GDM1 (cell line): ENCODE measurements at regions not wholly inside any gene's neighbourhood (a gene's known extent, or its start where the extent isn't known, plus 50 kb on each side); places are given as distances from the start of the nearest gene placed in this dataset.
"Not testable (repeated sequence)": the region's sequence is repeated elsewhere in the genome, so short reads cannot be mapped to it uniquely, and the experiment has no call there.

Experiments
- DNase-seq: peaks from one replicate; lab custom pipeline; 2025; lab: John Stamatoyannopoulos, UW

DNA sequence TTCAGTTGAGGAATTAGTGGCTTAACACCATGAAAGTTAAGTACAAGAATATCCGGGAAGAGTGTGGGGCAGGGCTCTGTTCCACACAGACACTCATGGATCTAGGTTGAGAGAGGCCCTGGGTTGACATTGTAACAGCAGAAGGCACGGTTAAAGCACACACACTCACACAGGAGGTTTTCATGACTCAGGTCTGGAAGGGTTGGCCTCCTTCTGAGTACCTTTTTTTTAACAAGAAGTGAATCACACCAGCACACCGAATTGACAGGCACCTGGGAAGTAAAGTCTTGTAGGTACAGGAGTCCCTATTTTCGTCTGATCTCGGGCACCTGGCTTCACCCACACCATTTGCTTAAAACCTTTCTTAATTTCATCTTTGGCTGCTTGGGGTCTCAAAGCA lies 509.4 kb upstream of the ADARB2 start:
- no peak for DNase-seq

DNA sequence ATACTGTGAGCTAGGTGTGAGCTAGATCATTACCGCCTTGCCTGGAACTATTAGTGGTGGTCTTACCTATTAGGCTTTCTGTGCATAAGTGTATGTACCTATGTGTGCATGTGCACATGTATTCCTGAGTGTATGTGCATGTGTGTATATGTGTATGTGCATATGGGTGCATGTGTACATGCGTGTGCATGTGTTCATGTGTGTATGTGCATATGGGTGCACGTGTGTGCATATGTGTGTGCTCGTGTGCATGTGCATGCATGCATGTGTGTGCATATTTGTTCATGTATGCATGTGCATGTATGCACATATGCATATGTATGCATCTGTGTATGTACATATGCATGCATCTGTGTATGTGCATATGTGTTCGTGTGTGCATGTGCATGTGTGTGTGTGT lies 508.3 kb upstream of the ADARB2 start:
- DNase-seq = no peak

DNA sequence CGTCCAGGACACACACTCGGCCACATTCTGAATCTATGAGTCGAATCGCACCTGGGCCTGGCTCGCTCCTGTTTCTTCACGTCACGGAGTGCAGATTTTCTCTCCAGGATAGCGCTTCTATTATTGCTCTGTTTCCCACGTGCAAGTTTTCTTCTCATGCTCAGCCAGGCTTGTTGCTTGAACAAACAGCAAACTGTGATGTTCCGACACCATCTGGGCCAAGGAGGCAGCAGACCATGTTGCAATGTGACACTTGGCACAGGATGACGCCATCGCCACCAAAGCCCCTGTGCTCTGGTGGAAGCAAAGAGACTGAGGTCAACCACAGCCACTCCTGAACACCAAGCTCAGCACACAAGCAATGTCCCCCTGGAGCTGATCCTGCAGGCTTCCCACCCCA lies 507.1 kb upstream of the ADARB2 start:
- no peak for DNase-seq

DNA sequence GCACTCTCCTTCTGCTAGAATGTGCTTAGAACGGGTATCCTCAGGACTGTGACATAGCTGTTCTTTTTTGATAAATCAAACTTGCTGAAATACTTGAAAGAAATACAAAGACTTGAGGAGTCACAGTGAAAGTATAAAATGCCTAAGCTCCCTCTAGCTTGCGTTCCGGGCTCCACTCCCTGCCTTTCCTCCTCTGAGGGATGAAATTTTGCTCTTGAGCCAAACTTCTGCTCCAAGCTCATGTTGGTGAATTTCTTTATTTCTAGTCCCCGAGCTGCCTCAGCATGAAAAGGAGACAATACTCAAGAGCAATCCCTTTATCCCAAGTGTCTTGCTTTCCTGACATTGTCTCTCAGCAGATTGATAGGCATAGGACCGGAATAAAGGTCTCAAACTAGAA lies 499.6 kb upstream of the ADARB2 start:
- DNase-seq = no peak

DNA sequence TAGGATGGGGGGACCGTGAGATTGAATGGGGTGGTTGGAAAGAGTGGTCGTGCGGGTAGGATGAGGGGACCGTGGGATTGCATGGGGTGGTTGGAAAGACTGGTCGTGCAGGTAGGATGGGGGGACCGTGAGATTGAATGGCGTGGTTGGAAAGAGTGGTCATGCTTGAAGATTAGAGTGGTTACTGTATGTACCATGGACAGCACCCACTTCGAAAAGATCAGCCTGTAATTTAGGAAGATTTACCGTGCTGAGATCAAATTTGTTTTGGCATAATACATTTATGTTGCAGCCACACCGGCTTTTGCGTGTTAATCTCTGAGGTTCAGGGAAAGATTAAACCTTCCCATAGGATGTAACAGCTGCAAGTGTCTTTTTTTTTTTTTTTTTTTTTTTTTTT lies 495.2 kb upstream of the ADARB2 start:
- DNase-seq = no peak

DNA sequence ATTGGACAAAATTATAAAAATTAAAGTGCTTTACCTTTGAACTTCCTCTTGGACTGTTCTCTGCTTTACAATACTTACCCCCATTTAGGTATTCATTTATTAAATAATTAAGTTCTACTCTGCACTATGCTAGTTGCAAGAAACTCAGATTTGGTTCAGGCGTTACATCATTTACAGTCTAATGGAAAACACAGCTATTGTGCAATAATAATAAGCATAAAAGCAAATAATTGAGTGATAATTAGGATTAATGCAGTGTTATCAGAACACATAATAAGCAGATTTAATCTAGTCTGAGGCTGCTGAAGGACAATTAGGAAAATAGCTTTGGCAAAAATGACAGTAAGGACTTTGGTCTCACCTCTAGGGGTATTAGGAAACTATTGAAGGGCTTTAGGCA lies 493.2 kb upstream of the ADARB2 start:
- no peak for DNase-seq

DNA sequence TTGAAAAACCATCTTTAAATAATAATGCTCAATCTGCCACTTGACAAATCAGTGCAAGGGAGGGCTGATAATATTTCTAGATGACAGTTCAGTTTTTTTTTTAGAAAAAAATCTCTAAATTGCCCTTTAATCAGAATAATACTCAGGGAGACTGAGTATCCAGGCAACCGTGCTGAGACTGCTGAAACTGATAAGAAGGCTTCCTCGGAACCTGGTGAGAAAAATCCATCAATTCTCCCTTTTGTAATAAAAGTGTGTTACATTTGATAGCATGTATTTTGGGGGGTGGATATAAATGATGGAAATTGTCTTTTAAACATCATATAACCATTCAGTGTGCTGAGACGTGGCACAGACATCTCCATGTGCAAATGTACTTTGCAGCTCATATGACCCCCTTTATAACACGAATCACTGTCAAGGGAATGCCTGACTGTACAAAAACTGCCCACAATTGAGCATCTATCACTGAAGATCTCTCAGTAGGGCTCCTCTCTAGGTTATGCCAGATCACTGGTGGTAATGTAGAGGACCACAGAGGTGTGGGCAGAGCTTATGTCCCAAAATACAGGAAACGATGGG lies 491.1 kb upstream of the ADARB2 start:
- DNase-seq = no peak

DNA sequence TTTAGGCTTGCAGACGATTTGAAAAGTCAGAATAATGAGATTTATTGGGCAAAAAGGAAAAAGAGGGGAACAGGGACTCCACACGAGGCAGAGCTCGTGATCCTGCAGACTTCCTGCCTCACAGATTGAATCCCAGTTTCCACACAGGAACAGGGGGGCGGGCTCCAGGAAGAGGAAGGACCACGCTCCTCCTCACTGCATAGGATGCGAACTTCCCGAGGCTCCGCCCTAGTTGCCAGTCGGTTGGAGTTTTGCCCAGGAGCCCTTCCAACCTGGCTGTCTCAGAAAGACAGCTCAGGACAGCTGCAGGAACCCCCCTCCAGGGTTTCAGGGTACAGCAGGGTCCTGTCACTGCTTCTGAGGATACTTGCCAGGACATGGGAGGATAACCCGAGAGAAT lies 488.3 kb upstream of the ADARB2 start:
- DNase-seq = no peak

DNA sequence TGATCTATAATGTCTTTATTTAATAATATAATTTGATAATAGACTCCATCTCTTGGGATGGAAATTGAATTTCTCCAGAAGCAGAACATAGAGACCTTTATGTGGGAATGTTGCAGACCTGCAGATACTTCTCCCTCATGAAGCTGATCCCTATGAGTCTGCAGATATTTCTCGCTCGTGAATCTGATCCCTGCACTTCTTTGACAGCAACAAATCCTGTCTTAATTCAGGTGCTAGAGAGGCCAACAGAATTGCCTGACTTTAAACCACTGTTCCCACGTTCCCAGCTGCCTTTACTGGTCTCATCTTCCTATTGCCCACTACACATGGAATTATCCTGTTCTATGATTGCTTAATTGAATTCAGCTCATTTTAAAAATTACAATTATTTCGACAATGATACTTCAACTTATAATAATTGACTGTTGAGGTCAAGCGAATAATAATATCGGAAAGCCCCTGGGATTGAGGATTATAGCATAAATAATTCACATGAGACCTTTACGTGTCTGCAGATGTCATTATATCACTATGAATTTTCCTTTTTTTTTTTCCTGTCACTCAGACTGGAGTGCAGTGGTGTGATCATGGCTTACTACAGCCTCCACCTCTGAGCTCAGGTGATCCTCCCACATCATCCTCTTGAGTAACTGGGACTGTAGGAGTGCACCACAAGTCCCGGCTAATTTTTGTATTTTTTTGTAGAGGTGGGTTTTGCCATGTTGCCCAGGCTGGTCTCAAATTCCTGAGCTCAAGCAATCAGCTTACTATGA lies 486.4 kb upstream of the ADARB2 start:
- DNase-seq = no peak

DNA sequence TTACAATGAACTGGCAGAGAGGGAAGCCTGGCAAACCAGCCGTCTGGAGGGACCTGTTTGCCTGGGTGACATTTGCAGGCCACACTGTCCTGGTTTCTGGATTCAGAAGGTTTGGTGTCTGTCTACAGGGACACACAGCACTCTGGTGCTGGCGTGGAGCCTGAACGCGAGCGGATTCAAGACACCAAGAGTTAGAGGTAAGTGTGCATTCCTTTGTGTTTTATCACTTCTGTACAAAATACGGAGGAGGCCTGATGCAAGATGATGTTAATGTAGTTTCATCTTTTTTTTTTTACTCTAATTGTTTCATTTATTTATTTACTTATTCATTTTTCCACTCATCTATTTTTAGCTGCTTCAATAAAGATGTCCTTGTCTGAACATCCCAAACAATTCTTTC lies 485.3 kb upstream of the ADARB2 start:
- no peak for DNase-seq

DNA sequence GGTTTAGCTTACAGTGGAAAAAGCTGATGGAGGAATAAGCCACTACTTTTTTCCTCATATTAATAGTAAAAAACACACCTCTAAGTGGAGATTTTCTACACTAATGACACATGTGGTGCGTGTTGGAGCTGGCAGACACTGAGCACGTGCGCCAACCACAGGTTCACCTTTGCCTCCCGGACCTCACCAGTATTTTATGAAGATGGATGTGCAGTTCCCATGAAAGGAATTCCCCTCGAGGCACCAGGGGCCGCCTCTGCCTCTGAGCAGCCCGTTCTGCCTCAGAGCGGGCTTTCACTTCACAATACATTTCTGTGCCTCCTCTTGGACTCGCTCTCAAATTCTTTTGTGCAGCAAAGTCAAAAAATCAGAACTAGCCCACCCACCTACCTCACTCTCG lies 477.5 kb upstream of the ADARB2 start:
- no peak for DNase-seq

DNA sequence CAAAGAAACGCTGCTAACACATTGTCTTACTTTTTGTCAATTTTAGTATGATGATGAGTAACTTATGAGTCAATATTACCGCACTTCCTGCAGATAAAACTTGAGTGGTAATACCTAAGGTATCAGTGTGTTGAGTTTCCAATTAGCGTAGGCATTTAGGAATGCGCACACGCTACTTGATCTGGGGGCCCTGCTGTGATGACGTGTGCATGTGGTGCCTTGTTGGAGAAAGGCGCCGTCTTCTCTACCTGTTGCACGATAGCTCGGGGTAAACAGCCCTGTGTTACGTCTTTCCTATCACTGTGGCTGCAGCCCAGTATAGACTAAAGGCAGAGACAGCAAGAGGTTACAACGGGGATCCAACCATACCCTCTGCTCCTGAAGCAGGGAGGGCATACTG lies 476.8 kb upstream of the ADARB2 start:
- DNase-seq = no peak

DNA sequence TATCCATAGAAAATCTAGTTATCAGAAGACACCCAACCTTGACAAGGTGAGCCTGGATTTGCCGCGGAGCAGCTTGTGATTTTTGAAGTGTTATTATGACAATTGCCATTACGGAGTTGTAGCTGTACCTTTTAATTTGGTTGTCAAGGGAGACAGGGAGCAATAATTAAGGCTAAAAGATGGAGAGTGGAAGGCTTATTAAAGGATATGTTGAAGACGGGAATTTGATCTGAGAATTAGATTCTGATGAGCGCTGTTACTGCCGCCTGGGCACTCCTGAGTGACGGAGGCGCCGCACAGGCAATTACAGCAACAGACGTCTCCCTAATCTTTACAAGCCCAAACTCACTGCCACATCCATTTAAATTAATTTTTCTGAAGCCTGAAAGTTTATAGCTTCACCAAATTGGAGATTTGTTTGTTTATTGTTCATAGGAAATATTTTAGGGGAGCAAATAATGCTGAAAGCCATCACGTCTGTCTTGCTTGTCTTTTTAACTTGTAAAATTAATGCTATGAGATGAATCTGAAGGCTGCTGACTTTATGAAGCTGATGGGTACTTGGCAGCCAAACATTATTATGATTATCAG lies 475.0 kb upstream of the ADARB2 start:
- no peak for DNase-seq

DNA sequence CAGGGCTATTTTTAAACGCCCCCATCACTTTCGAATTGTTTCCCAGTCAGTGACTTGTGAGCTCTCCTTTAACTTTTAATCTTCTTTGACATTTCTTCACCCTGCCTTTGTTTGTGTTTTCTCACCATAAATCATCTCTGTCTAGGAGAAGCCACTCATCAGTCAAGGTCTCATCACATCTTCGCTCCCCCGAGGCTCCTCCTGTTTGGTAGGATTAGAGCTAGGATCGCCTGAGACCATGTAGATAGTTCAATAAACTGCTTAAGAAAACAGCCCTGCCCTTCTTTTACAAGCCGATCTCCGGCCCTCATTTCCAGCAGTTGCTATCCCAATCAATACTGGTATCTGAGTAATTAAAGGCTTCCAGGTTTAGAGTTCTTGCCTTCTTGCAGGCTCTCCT lies 472.8 kb upstream of the ADARB2 start:
- DNase-seq = no peak

DNA sequence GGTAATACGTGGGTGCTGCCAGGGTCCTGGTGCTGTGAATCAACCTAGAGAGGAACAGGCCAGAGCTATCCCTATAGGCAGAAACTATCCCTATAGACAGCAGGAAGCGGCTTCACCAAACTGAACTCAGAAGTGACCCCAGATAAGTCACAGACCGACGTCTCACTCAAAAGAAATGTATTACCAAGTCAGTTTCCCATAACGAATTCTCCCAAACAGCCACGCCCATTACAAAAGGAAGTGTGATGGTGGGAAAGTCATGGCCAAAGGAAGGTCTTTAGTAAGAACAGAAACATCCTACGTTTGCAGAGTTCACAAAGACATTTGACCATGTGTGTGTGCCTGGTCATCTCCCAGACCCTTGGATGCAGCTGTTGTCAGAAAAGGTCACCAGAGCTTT lies 470.8 kb upstream of the ADARB2 start:
- DNase-seq = no peak

DNA sequence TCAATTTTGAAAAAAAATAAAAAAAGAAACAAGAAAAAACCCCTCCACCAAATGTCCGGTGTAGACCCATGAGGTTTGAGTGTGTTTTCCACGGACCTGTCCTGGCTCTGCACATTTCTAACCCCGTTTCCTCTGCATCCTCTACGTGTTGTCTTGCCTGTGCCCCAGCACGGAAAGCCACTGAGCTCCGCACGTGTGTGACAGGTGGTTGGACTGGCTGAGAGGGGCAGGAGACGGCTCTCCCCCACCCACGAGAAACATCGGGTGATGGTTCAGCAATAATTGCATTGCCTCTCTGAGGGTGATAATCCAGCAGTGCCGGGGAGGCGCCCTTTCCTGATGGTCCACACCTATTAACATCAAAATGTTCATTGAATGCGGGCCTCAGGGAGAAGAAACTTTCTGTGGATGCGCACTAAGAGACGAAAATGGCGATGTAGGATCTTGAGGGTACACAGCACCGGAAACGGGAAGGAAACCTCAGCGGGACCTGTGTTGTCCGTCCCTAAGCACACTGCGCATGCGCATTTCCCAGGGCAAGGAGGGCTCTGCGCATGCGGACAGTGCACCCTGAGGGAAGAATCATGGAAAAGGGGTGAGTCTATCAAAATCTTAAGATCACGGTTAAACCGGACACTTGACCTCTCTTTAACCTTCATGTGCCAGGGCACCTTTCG lies 470.1 kb upstream of the ADARB2 start:
- DNase-seq = no peak

DNA sequence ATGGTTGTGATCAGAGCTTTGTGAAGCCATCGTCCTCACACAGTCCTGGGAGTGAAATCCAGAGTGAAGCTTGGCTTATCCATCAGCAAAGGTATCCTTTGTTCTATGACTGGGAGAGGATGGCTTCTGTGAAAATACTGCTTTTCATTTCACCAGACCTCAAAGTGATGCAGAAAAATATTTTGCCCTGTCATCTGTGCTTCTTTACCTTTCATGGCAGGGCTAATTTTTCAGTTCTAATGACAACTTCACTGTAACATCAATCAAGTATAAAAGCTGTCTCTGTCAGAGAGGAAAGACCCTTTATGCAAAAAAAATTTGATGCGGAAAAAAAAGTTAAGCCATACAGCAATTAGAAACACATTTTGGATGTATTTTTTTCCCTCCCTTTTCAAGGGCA lies 468.1 kb upstream of the ADARB2 start:
- DNase-seq = no peak

DNA sequence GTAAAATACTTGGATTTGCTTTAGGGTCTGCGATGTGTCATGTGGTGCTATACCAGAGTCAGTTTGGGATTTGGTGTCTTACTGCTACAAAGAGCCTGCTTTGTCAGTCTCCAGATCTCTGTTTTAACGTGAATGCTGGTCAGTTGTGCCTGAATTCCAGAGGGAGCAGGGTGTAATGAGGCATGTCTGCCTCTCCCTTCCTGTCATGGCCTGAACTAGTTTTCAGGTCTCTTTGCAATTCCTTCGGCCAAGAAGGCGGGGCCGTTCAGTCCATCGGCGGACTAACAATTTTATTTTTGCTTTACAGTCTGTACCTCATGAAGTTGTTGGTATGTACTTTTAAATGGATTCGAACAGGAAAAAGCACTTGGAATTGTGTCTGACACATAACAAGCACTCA lies 465.1 kb upstream of the ADARB2 start:
- DNase-seq = no peak

DNA sequence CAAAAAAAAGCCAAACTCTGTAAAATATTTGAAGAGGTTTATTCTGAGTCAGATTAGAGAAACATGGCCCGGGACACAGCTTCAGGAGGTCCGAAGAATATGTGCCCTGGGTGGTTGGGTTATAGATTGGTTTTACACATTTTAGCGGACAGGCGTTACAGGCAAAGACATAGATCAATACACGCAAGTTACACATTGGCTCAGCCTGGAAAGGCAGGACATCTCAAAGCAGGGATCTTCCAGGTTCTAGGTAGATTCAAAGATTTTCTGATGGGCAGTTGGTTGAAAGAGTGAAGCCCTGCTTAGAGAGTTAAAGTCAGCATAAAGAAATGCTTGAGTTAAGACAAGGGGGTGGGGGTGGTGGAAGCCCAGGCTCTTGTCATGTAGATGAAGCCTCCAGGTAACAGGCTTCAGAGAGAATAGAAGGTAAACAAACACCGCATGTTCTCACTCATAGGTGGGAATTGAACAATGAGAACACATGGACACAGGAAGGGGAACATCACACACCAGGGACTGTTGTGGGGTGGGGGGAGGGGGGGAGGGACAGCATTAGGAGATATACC lies 464.3 kb upstream of the ADARB2 start:
- DNase-seq = no peak

DNA sequence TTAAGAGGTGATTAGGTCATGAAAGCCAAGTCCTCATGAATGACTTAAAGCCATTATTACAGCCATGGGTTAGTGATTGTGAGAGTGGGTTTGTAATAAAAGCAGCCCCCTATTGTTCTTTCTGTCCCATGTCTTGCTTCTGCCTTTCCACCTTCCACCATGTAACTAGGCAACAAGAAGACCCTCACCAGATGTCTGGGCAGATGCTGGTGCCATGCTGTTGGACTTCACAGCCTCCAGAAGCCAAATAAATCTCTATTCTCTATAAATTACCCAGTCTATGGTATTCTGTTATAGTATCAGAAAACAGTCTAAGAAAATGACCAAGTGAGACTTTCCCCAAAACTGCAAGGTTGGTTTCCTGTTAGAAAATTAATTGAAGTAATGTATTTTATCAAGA lies 460.3 kb upstream of the ADARB2 start:
- DNase-seq = no peak

DNA sequence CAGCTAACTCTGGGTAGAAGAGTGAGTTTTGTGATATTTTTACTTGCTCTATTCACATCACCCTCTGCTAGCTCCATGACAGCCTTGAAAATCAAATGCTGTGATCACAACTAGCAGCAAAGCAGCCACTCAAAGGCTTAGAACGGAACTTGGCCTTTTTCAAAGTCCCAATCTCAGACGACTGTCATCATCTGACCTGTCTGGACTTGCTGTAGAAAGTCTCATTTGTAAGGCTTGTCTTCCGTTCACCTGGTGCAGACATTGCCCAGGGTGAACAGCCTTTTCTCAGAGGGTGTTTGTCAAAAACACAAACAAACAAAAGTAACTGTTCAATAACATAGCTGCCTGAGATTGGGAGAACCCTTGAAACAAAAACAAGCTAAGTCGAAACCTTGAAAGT lies 458.9 kb upstream of the ADARB2 start:
- DNase-seq = no peak

DNA sequence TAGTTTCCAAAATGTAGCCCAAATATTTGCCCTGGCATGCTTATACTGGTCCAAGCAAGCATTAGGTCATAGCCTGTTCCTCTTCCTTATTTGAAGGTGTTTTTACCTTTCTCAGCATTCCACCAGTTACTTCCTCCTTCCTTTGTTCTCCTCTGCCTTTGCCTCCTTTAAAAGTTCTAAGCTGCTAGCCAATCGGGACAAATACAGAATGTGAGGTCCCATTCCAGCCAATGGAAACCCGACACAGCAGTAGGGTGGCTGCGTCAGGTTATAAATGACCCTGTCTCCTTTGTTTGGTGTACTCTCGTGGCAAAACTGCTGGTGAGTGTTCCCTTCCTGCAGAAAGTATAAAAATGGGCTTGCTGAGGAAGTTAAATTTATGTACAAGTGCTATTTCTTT lies 452.0 kb upstream of the ADARB2 start:
- not testable (repeated sequence) for DNase-seq

DNA sequence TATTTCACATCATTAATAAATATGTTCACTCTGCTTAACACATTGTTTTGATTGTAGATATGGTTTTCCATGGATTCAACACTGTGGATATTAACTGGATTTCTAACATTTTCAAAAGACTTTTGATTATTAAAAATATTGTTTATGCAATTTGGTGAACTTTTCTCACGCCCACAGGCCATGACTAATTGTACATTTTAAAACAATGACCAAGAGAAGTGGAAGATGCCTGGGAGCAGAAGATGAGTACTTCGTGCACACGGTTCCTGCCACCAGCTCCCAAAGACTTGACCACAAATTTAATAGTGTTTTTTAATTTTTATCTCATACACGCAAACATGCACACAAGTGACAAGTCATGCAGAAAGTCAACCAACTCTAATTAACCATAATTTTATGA lies 451.0 kb upstream of the ADARB2 start:
- DNase-seq = no peak
